Right lobe of liver (tissue), 6 donors: ENCODE measurements at regions not wholly inside any gene's neighbourhood (a gene's known extent, or its start where the extent isn't known, plus 50 kb on each side); places are given as distances from the start of the nearest gene placed in this dataset.

Experiments
- ATAC-seq, 4 donors: fragments of 200-7000 bp; cut with Tn5 transposase; one replicate each; pipeline ENCODE4 v1.9.1; 2020; ENCODE audit warnings: mild to moderate bottlenecking in 4 of 4, moderate library complexity in 4 of 4
- DNase-seq, 3 donors: peaks; one replicate each; pipeline ENCODE4 v3.0.0-alpha.2; 2020
- H3K27ac ChIP-seq, 3 donors: fragments of 200-600 bp; one replicate each; pipeline ENCODE4 v1.8.0; 2022
- H3K27me3 ChIP-seq, 2 donors: fragments of 200-600 bp; one replicate each; pipeline ENCODE4 v1.8.0; 2022
- H3K36me3 ChIP-seq, 4 donors: fragments of 200-600 bp; sonication (generic) in 1 of 4; one replicate each; pipeline versions ENCODE4 v1.5.1 to v1.8.0; 2017 to 2022; ENCODE audit warnings: control low read depth in 1 of 4
- H3K4me1 ChIP-seq, 4 donors: fragments of 200-600 bp; sonication (generic) in 1 of 4; one replicate each; pipeline versions ENCODE4 v1.5.1 to v1.8.0; 2017 to 2022; ENCODE audit warnings: control low read depth in 1 of 4
- H3K4me3 ChIP-seq, 3 donors: fragments of 200-600 bp; one replicate each; pipeline ENCODE4 v1.8.0; 2022
- H3K9me3 ChIP-seq, 4 donors: fragments of 200-600 bp; sonication (generic) in 1 of 4; one replicate each; pipeline versions ENCODE4 v1.5.1 to v1.8.0; 2017 to 2022; ENCODE audit warnings: control low read depth in 1 of 4
- CTCF ChIP-seq, 4 donors: fragments of 200-600 bp in 3 of 4; fragments of 450-650 bp in 1 of 4; IDR thresholded peaks; one replicate each; pipeline versions ENCODE4 v1.5.1 to v1.8.0; 2016 to 2022; ENCODE audit warnings: antibody characterized with exemption in 4 of 4, mild to moderate bottlenecking in 2 of 4
- POLR2A ChIP-seq: fragments of 450-650 bp; IDR thresholded peaks from one replicate; pipeline ENCODE4 v1.6.1; 2017; ENCODE audit warnings: antibody characterized with exemption, mild to moderate bottlenecking
- WGBS: methylation state at CpG from one replicate; pipeline ENCODE4 v1.1.6; 2018; ENCODE audit warnings: low coverage, low lambda C conversion rate; ENCODE audit not compliant: insufficient coverage; ENCODE audit errors: missing lambda C conversion rate; 5-methylcytosine and 5-hydroxymethylcytosine counted together
- intact Hi-C, 2 donors: fragments of 100-400 bp; cut with DNase I; formaldehyde crosslinking; loops; one replicate each; pipeline versions ENCODE4 v1.11.2 to v1.14.1; 2022
- donor health status: DM: no; HTN: yes; CAD: no.
- donor health status: DM: no; HTN: no; CAD: no.
- donor health status: DM: no; HTN: no; CAD: no.
- donor health status: DM: no; HTN: yes; CAD: no.
- donor health status: DM: no; HTN: yes; CAD: no.

- ATAC-seq (no peak), DNase-seq (no peak)
- TF ChIP-seq POLR2A (no peak), CTCF (IDR thresholded peaks at IDR 0.05) (no peak)
- Histone ChIP-seq H3K9me3 (no peaks in the 10 kb centered on the region), H3K36me3 (no peaks in the 10 kb centered on the region), H3K27ac (no peak overlapping the region), H3K4me3 (no peak overlapping the region), H3K27me3 (no peaks in the 10 kb centered on the region), H3K4me1 (no peaks in the 10 kb centered on the region)
- intact Hi-C loops: no loop called here
- WGBS: 58% methylated on average over 1 of the region's 2 CpGs
These were observed 213.4 kb upstream of the SEMA6D start for GRCh38 chr15:47503876-47504275.

GRCh38 chr15:47504624-47505256 lies 212.6 kb upstream of the SEMA6D start:
- no peak overlapping the region for H3K27ac ChIP-seq
- no peaks in the 10 kb centered on the region for H3K27me3 ChIP-seq
- H3K4me3 ChIP-seq: no peak overlapping the region
- DNase-seq (no peak), ATAC-seq (peak in 2 of 4 donors; percentile 20 to 36)
- 48% methylated on average over 7 of the region's 7 CpGs for WGBS
- H3K36me3 ChIP-seq: no peaks in the 10 kb centered on the region
- no peak for TF ChIP-seq CTCF (IDR thresholded peaks at IDR 0.05)
- no peak for TF ChIP-seq POLR2A
- no peaks in the 10 kb centered on the region for H3K9me3 ChIP-seq
- H3K4me1 ChIP-seq: no peaks in the 10 kb centered on the region
- intact Hi-C loops: no loop called here

- WGBS: 55% methylated on average over 5 of the region's 6 CpGs
These were observed 211.5 kb upstream of the SEMA6D start for GRCh38 chr15:47505712-47506328.

GRCh38 chr15:47506329-47507100 lies 210.8 kb upstream of the SEMA6D start:
- no peaks in the 10 kb centered on the region for H3K9me3 ChIP-seq
- H3K4me3 ChIP-seq: no peak overlapping the region
- H3K4me1 ChIP-seq: no peaks in the 10 kb centered on the region
- intact Hi-C loops: no loop called here
- no peak for ATAC-seq
- no peak overlapping the region for H3K27ac ChIP-seq
- TF ChIP-seq POLR2A (no peak), CTCF (IDR thresholded peaks at IDR 0.05) (no peak)
- 48% methylated on average over 8 of the region's 8 CpGs for WGBS
- DNase-seq: no peak
- H3K27me3 ChIP-seq: no peaks in the 10 kb centered on the region
- H3K36me3 ChIP-seq: no peaks in the 10 kb centered on the region

More at GRCh38 chr15:47505712-47506328, 211.5 kb upstream of the SEMA6D start:
- Histone ChIP-seq H3K4me1 (no peaks in the 10 kb centered on the region), H3K27ac (no peak overlapping the region), H3K36me3 (no peaks in the 10 kb centered on the region), H3K9me3 (no peaks in the 10 kb centered on the region), H3K4me3 (no peak overlapping the region), H3K27me3 (no peaks in the 10 kb centered on the region)
- intact Hi-C loops: no loop called here
- DNase-seq (no peak), ATAC-seq (no peak)
- no peak for TF ChIP-seq CTCF (IDR thresholded peaks at IDR 0.05)
- no peak for TF ChIP-seq POLR2A
